GM18499 (cell line): ENCODE measurements at regions not wholly inside any gene's neighbourhood (a gene's known extent, or its start where the extent isn't known, plus 50 kb on each side); places are given as distances from the start of the nearest gene placed in this dataset.

Source experiments
- ATAC-seq: cut with Tn5 transposase; IDR thresholded peaks from one replicate; pipeline ENCODE4 v1.9.1; 2021; ENCODE audit warnings: moderate number of reproducible peaks; ENCODE audit not compliant: insufficient read depth, unreplicated experiment

GRCh38 chr11:15851051-15851498, 505.3 kb downstream of the SOX6 start:
- ATAC-seq, result no peak

DNA sequence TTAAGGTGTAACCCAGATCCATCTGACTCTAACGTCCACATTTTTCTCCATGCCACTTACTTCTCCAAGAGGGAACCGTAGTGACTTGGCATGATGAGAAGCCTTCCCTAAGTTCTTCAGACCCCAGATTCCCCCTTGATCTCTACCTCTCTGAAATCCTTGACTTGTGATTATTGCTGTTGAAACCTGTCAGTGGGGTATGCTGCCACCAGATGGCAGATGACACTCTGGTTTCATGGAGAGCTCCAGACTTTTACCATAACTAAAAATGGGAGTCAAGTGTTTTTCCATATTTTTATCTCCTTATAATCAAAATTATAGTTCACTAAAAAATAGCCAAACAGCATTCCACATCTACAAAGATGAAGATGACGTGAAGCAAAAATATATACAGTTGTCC, 504.2 kb downstream of the SOX6 start:
- ATAC-seq, result no peak

GRCh38 chr11:15854245-15854644, 502.1 kb downstream of the SOX6 start:
- no peak for ATAC-seq

DNA sequence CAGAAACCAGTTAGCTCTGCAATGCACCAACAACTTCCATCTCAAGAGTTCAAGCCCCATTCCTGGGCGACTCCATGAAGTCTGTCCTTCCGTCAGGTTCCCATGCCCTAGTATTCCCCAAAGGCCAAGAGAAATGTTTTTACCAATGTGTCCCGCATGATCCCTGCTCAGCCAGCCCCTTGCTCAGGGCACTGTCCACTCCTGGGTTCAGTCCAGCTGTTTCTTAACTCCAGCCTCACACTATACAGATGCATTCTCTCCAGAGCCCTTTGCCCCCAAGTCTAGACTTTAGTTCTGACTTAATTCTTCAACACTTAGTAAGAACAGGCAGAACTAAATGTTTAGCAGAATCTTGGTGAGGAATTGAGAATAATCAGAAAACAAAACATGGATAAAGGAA, 497.5 kb downstream of the SOX6 start:
- ATAC-seq, result no peak

DNA sequence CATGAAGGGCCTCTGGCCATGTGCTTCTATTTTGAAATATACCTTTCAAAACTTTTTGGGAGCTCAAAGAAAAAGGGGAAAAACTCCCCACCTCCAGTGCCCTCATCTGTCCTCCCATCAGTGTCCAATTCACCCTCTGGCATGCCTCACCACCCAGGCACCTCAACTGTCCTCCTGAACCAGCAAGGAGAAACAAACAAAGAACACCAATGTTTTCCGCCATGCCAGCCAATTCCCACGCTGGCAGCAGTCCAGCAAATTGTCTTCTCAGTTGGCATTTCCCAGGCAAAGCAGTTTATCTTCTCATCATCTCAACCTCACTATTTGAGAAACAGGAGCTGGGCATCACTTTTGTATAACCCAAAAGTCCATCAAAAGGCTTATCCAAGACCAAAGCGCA, 496.9 kb downstream of the SOX6 start:
- no peak for ATAC-seq

- no peak for ATAC-seq
Measured at GRCh38 chr11:15861256-15861655, 495.1 kb downstream of the SOX6 start.

- ATAC-seq, result no peak
Measured at GRCh38 chr11:15863411-15863810, 492.9 kb downstream of the SOX6 start.

GRCh38 chr11:15864026-15864805, 492.1 kb downstream of the SOX6 start:
- no peak for ATAC-seq

- ATAC-seq, result no peak
Measured at GRCh38 chr11:15865212-15865987, 490.9 kb downstream of the SOX6 start.

DNA sequence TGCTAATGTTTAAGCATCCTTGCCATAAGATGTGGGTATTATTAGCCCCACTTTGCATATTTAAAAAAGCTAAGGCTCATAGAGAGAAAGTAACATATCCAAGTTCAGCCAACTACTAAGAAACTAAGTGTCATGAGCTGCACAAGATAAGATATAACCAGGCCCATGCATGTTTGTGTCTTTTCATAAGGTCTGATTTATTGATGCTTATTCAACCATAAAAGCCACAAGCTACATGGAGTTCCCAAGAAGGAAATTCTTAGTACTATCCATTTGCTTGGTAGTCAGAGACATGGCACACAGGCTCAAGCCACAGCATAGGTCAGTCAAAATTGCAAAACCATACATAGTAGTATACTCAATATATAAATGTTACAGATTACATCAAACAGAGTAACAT, 488.5 kb downstream of the SOX6 start:
- no peak for ATAC-seq

DNA sequence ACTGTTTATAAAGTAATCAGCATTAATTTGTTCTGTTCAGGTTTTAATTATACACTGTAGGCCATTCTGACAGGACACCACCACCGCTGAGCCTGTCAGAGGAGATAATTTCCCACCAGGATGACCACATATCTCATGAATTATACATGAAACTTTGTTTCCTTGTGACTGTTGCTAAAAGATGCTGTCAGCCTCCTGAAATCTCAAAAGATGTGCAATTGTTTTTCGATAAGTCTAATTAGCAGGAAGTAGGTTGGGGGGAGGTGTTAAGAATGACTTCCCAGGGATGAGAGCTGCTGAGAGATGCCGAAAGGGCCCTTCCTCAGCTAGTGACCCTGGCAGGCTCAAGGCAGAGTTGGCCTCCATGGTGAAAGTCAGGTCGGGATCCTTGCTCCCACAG, 485.4 kb downstream of the SOX6 start:
- no peak for ATAC-seq

GRCh38 chr11:15871904-15872626, 484.3 kb downstream of the SOX6 start:
- ATAC-seq, result no peak

- no peak for ATAC-seq
Measured at GRCh38 chr11:15873501-15873900, 482.8 kb downstream of the SOX6 start.

- no peak for ATAC-seq
Measured at GRCh38 chr11:15874704-15875103, 481.6 kb downstream of the SOX6 start.

DNA sequence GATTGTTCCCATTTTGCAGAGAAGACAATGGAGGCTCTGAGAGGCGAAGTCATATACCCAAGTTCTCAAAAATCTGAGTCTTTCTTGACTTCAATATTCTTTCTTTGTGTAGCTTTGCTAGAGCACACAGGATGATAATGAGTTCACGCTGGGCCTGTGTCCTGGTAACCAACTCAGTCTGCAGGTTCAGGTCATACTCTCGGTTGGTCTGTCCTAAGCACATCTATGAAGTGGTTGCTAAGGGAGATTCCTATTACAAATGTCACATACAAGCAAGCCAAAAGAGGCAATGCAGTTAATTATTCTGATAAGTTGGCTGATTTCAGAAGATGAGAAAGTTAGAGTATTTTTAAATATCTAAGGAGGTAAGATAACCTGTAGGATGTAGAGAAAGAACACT, 481.0 kb downstream of the SOX6 start:
- no peak for ATAC-seq

- ATAC-seq, result no peak
Measured at GRCh38 chr11:15875943-15876342, 480.4 kb downstream of the SOX6 start.

- ATAC-seq, result no peak
Measured at GRCh38 chr11:15878756-15879155, 477.6 kb downstream of the SOX6 start.

- no peak for ATAC-seq
Measured at GRCh38 chr11:15880291-15880690, 476.1 kb downstream of the SOX6 start.

- ATAC-seq, result no peak
Measured at GRCh38 chr11:15882876-15883454, 473.4 kb downstream of the SOX6 start.

GRCh38 chr11:15883455-15883920, 472.9 kb downstream of the SOX6 start:
- ATAC-seq, result no peak

DNA sequence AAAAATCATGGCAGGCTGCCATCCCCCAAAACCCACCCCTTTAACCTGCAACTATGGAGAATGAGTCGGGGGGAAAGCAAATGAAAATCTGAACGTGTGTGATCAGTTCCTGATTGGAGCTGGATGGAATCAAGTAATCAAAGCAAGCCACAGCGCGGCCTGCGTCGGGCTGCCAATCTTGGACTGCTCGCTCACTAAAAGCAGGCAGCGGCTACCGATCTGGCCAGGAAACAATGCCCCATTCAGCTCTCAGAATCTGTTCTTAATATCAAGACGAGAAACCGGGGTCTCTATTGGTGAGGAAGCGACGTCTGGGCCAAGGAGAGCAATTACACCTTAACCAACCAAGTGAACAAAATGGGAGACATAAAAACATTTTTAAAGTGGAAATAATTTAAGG, 472.2 kb downstream of the SOX6 start:
- ATAC-seq, result no peak
